Mucosa of descending colon (tissue), 3 donors: ENCODE measurements at regions not wholly inside any gene's neighbourhood (a gene's known extent, or its start where the extent isn't known, plus 50 kb on each side); places are given as distances from the start of the nearest gene placed in this dataset.
"Not testable (repeated sequence)": the region's sequence is repeated elsewhere in the genome, so short reads cannot be mapped to it uniquely, and the experiment has no call there.

Source experiments
- ATAC-seq: fragments of 200-7000 bp; cut with Tn5 transposase; one replicate; pipeline ENCODE4 v1.9.1; 2020; ENCODE audit warnings: mild to moderate bottlenecking, moderate library complexity
- DNase-seq, 3 donors: peaks; one replicate each; pipeline ENCODE4 v3.0.0-alpha.2; 2020
- H3K36me3 ChIP-seq: fragments of 200-600 bp; one replicate; pipeline ENCODE4 v1.8.0; 2021; ENCODE audit warnings: low read depth, mild to moderate bottlenecking
- H3K4me1 ChIP-seq: fragments of 200-600 bp; one replicate; pipeline ENCODE4 v1.8.0; 2021; ENCODE audit warnings: low read depth, mild to moderate bottlenecking
- H3K4me3 ChIP-seq: fragments of 200-600 bp; one replicate; pipeline ENCODE4 v1.8.0; 2021; ENCODE audit warnings: mild to moderate bottlenecking
- H3K9me3 ChIP-seq: fragments of 200-600 bp; one replicate; pipeline ENCODE4 v1.8.0; 2021; ENCODE audit warnings: mild to moderate bottlenecking
- CTCF ChIP-seq: fragments of 200-600 bp; IDR thresholded peaks from one replicate; pipeline ENCODE4 v1.8.0; 2022; ENCODE audit warnings: antibody characterized with exemption, mild to moderate bottlenecking
- intact Hi-C, 2 donors: fragments of 100-400 bp; cut with DNase I in 1 of 2; cut with micrococcal nuclease in 1 of 2; formaldehyde crosslinking; loops; one replicate each; pipeline versions ENCODE4 v1.11.0 to v1.11.1; 2022; cut with DNase I, micrococcal nuclease
- donor health status: DM: no; HTN: no; CAD: no; lungs with moderate emphysema.
- donor health status: DM: no; HTN: no; CAD: no.
- donor health status: DM: no; HTN: yes; CAD: no.

DNA sequence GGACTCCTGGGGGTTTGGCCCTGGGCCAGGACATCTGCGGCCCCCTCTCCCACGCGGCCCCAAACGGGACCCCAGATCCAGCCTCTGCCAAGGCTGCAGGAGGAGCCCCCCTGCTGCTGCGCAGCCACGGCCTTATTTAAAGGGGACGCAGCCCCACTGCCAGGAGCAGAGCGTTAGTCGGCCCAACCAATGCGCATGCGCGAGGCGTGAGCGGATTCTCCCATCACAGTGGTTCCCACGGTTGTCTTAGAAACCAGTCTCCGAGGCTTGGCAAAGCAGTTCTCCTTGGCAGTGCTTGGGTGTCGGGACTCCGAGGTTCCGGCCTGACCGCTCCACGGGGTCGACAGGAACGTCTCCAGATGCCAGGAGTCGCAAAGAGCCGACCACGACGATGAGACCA lies 288.3 kb upstream of the ZNF337 start:
- H3K4me3 ChIP-seq, result no peak overlapping the region
- intact Hi-C loops, result no loop called here

GRCh38 chr20:25982701-25983100 lies 286.0 kb upstream of the ZNF337 start:
- intact Hi-C loops, H3K4me3 ChIP-seq, H3K9me3 ChIP-seq, H3K36me3 ChIP-seq, H3K4me1 ChIP-seq, ATAC-seq, DNase-seq: not testable (repeated sequence)

More for the DNA sequence above, 288.3 kb upstream of the ZNF337 start:
- no peak for DNase-seq
- H3K4me1 ChIP-seq, result no peaks in the 10 kb centered on the region
- H3K36me3 ChIP-seq, result no peaks in the 10 kb centered on the region
- no peak for TF ChIP-seq CTCF
- no peak for ATAC-seq
- no peaks in the 10 kb centered on the region for H3K9me3 ChIP-seq

DNA sequence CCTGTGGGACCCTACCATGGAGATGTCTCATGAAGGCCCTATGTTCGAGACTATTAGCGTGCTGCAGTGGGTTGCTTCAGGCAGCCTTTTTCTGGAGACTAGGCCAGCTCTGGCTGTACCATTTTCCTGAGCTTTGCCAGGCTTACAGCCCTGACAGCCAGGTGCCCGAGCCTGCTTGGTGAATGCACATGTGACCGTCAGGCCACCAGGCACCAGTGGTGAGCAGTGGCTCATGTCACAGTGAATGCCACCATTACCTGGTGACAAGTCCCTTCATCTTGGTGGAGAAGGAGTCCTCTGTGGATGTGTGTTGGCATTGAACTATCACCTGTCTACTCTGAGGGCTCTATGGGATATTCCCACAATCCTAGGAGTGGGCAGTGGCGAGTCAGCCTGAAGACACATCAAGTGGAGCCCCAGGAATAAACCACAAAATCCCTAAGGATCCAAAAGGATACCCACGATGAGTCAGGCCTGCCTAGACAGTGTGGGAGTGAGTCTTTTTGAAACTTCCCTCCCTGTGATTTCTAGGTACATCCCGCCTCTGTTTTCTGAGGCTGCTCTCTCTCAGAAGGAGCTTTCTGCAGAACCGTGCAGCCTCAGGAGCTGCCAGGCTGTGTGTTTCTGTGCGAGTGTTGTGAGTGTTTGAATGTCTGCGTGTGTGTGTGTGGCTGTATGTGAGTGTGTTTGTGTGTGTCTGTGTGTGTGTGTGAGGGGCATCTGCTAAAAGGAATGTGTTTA lies 282.0 kb upstream of the ZNF337 start:
- ATAC-seq, H3K9me3 ChIP-seq, H3K4me3 ChIP-seq, H3K36me3 ChIP-seq, DNase-seq, intact Hi-C loops, H3K4me1 ChIP-seq: not testable (repeated sequence)

DNA sequence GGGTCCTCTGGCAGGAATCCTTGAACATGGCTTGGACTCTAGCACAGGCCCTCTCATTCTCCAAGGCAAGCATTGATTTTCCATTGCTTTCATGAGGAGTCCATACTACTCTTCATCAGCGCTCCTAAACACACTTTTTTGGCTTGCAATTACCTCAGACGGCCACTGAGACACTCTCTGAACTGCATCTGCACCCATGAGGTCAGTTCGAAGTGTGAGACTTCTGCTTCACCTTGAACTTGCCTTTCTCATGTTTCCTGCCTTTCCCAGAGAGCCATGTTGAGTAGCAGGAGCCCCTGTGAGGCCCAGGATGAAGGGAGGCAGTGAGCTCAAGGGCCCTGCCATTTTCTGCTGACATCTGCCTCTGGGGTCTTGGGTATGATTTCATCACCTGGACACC lies 279.2 kb upstream of the ZNF337 start:
- H3K9me3 ChIP-seq, H3K4me1 ChIP-seq, H3K36me3 ChIP-seq, ATAC-seq, DNase-seq, H3K4me3 ChIP-seq, intact Hi-C loops: not testable (repeated sequence)

DNA sequence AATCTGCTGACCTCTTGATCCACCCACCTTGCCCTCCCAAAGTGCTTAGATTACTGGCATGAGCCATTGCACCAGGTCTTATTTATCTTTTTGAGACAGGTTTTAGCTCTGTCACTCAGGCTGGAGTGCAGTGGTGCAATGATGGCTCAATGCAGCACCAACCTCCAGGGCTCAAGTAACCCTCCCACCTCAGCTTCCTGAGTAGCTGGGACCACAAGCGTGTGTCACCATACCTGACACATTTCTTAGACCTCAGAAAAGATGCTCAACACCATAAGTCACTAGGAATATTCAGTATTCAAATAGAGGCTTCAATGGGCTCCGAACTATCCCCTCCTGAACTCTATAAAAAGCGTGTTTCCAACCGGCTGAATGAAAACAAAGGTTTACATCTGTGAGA lies 268.6 kb upstream of the ZNF337 start:
- DNase-seq, H3K36me3 ChIP-seq, intact Hi-C loops, H3K4me1 ChIP-seq, H3K4me3 ChIP-seq, ATAC-seq, H3K9me3 ChIP-seq: not testable (repeated sequence)

DNA sequence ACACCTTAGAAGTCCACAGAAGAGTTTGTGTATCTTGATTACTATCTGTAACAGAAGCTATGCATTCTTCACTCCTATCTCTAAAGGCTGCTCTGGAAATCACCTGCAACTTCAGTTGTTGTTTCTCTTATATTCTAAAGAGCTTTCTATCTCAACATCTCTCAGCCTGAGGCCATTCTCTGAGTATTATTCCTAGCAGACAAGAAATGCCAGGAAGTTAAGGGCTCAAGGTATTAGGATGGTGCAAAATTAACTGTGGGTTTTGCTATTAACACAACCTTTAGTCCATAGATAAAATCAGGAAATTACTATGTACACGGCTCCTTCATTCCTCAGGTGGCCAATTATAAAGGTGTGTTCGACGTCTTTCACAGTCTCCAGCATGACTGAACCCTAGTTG lies 257.2 kb upstream of the ZNF337 start:
- DNase-seq, result not testable (repeated sequence)

GRCh38 chr20:25935230-25935629 lies 238.6 kb upstream of the ZNF337 start:
- intact Hi-C loops, H3K9me3 ChIP-seq, DNase-seq, H3K4me3 ChIP-seq, ATAC-seq, H3K36me3 ChIP-seq, H3K4me1 ChIP-seq: not testable (repeated sequence)

More for the DNA sequence above, 257.2 kb upstream of the ZNF337 start:
- H3K9me3 ChIP-seq, H3K4me3 ChIP-seq, intact Hi-C loops, H3K36me3 ChIP-seq, H3K4me1 ChIP-seq, ATAC-seq: not testable (repeated sequence)

DNA sequence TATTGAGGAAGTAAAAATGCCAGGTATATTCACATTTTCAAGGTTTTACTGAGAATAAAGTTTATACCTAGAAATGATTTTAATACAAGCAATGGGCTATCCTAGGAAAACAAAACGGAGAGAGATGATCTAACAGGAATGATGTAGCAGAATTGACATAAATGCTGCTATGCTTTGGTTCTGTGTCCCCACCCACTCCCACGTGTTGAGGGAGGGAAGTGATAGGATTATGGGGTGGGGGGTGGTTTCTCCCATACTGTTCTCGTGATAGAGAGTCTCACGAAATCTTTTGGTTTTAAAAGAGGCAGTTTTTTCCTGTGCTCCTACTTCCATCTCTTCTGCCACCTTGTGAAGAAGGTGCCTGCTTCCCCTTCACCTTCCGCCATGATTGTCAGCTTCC lies 236.2 kb upstream of the ZNF337 start:
- ATAC-seq, DNase-seq, H3K36me3 ChIP-seq, H3K9me3 ChIP-seq, H3K4me1 ChIP-seq, H3K4me3 ChIP-seq, intact Hi-C loops: not testable (repeated sequence)

- H3K4me3 ChIP-seq, H3K36me3 ChIP-seq, H3K9me3 ChIP-seq, DNase-seq, ATAC-seq, H3K4me1 ChIP-seq, intact Hi-C loops: not testable (repeated sequence)
Observed at GRCh38 chr20:25932170-25932569, 235.5 kb upstream of the ZNF337 start.

- H3K36me3 ChIP-seq, DNase-seq, H3K4me1 ChIP-seq, H3K4me3 ChIP-seq, H3K9me3 ChIP-seq, intact Hi-C loops, ATAC-seq: not testable (repeated sequence)
Observed at GRCh38 chr20:25902321-25902720, 205.7 kb upstream of the ZNF337 start.

DNA sequence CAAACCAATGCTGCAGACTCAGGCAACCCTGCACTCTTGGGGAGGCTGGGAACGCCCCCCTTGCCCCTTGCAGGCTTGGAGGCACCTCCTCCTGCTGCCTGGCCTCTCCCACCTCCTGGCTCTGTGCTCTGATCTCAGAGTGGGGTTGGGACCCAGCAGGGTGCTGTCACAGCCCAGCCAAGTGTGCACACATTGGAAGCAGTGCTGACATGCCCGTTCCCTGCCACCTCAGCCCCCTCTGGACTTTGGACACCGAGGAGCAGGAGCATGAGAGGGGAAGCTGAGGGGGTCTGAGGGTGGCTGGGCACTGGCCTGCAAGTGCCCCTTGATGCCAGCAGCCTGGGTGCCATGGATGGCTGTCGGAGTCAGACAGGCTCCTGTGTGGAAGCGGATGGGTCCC lies 202.0 kb upstream of the ZNF337 start:
- ATAC-seq, result not testable (repeated sequence)

DNA sequence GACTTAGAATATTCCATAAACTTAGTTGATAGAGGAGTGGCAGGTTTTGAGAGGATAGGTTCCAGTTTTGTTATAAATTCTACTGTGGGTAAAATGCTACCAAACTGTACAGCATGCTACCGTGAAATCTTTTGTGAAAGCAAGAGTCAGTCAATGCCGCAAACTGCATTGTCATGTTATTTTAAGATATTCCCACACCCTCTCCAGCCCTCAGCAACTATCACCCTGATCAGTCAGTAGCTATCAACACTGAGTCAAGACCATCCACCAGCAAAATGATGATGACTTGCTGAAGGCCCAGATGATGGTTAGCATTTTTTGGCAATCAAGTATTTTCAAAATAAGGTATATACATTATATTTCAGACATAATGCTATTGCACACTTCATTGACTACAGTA lies 182.4 kb upstream of the ZNF337 start:
- intact Hi-C loops, H3K4me3 ChIP-seq, H3K4me1 ChIP-seq, ATAC-seq, H3K36me3 ChIP-seq, H3K9me3 ChIP-seq, DNase-seq: not testable (repeated sequence)

More for the DNA sequence above, 202.0 kb upstream of the ZNF337 start:
- H3K9me3 ChIP-seq, H3K36me3 ChIP-seq, intact Hi-C loops, H3K4me3 ChIP-seq, DNase-seq, H3K4me1 ChIP-seq: not testable (repeated sequence)

DNA sequence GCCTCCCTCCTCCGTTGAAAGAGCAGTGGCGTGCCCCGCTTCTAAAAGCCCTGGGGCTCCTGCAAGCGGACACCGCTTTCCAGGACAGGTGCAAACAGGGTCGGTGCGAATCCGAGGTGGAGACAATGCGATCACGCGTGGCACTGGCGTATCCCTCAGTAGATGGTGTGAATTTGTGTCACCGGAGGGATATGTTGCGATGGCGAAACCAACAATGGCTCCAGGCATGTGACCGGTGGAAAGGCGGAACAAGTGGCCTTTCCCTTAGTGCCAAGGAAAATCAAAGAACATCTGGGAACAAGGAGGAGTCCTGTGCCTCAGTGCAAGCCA lies 172.0 kb upstream of the ZNF337 start:
- H3K9me3 ChIP-seq, H3K4me1 ChIP-seq, DNase-seq, H3K36me3 ChIP-seq, intact Hi-C loops, H3K4me3 ChIP-seq, ATAC-seq: not testable (repeated sequence)
